Suprapubic skin (tissue), 4 donors: ENCODE measurements at regions not wholly inside any gene's neighbourhood (a gene's known extent, or its start where the extent isn't known, plus 50 kb on each side); places are given as distances from the start of the nearest gene placed in this dataset.

ENCODE experiments used
- DNase-seq, 2 donors: peaks; one replicate each; pipeline ENCODE4 v3.0.0-alpha.2; 2019; ENCODE audit warnings: low spot score in 2 of 2
- H3K27ac ChIP-seq: fragments of 200-600 bp; sonication (generic); one replicate; pipeline ENCODE4 v1.5.1; 2019
- H3K27me3 ChIP-seq: fragments of 200-600 bp; sonication (generic); one replicate; pipeline ENCODE4 v1.5.1; 2019
- H3K36me3 ChIP-seq: fragments of 200-600 bp; sonication (generic); one replicate; pipeline ENCODE4 v1.5.1; 2019
- H3K4me1 ChIP-seq: fragments of 200-600 bp; sonication (generic); one replicate; pipeline ENCODE4 v1.5.1; 2019
- H3K4me3 ChIP-seq: fragments of 200-600 bp; sonication (generic); one replicate; pipeline ENCODE4 v1.5.1; 2019; ENCODE audit warnings: mild to moderate bottlenecking
- H3K9me3 ChIP-seq: fragments of 200-600 bp; sonication (generic); one replicate; pipeline ENCODE4 v1.5.1; 2019
- EP300 ChIP-seq: sonication (generic); formaldehyde crosslinking; IDR thresholded peaks from one replicate; pipeline ENCODE4 v1.6.1; 2017; ENCODE audit warnings: antibody characterized with exemption
- POLR2A ChIP-seq, 2 donors: fragments of 450-650 bp; IDR thresholded peaks; one replicate each; pipeline ENCODE4 v1.6.1; 2017; ENCODE audit warnings: antibody characterized with exemption in 2 of 2, mild to moderate bottlenecking in 2 of 2, moderate library complexity in 2 of 2
- POLR2AphosphoS5 ChIP-seq, 3 donors: sonication (generic); formaldehyde crosslinking; IDR thresholded peaks; one replicate each; pipeline ENCODE4 v1.6.1; 2017; ENCODE audit warnings: antibody characterized with exemption in 3 of 3
- WGBS: methylation state at CpG from one replicate; pipeline ENCODE4 v1.1.5; 2018; 5-methylcytosine and 5-hydroxymethylcytosine counted together
- TF ChIP-seq, protein P1 (sequence below), 2 donors: fragments of 200-600 bp in 1 of 2; fragments of 450-650 bp in 1 of 2; sonication (generic) in 1 of 2; IDR thresholded peaks; one replicate each; pipeline ENCODE4 v1.5.1; 2016 to 2019; ENCODE audit warnings: antibody characterized with exemption in 2 of 2, mild to moderate bottlenecking in 1 of 2, moderate library complexity in 1 of 2

GRCh38 chr6:120111001-120111400, 761.4 kb upstream of the MAN1A1 start:
- WGBS = 90% methylated on average over 4 of the region's 4 CpGs
- TF ChIP-seq, protein P1, sequence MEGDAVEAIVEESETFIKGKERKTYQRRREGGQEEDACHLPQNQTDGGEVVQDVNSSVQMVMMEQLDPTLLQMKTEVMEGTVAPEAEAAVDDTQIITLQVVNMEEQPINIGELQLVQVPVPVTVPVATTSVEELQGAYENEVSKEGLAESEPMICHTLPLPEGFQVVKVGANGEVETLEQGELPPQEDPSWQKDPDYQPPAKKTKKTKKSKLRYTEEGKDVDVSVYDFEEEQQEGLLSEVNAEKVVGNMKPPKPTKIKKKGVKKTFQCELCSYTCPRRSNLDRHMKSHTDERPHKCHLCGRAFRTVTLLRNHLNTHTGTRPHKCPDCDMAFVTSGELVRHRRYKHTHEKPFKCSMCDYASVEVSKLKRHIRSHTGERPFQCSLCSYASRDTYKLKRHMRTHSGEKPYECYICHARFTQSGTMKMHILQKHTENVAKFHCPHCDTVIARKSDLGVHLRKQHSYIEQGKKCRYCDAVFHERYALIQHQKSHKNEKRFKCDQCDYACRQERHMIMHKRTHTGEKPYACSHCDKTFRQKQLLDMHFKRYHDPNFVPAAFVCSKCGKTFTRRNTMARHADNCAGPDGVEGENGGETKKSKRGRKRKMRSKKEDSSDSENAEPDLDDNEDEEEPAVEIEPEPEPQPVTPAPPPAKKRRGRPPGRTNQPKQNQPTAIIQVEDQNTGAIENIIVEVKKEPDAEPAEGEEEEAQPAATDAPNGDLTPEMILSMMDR (IDR thresholded peaks at IDR 0.05) = no peak
- TF ChIP-seq POLR2A (IDR thresholded peaks at IDR 0.05) (no peak), EP300 (no peak), POLR2AphosphoS5 (IDR thresholded peaks at IDR 0.05) (no peak)
- Histone ChIP-seq H3K9me3 (no peaks in the 10 kb centered on the region), H3K27me3 (no peaks in the 10 kb centered on the region), H3K36me3 (no peaks in the 10 kb centered on the region), H3K27ac (no peak overlapping the region), H3K4me1 (no peaks in the 10 kb centered on the region), H3K4me3 (no peak overlapping the region)
- no peak for DNase-seq

DNA sequence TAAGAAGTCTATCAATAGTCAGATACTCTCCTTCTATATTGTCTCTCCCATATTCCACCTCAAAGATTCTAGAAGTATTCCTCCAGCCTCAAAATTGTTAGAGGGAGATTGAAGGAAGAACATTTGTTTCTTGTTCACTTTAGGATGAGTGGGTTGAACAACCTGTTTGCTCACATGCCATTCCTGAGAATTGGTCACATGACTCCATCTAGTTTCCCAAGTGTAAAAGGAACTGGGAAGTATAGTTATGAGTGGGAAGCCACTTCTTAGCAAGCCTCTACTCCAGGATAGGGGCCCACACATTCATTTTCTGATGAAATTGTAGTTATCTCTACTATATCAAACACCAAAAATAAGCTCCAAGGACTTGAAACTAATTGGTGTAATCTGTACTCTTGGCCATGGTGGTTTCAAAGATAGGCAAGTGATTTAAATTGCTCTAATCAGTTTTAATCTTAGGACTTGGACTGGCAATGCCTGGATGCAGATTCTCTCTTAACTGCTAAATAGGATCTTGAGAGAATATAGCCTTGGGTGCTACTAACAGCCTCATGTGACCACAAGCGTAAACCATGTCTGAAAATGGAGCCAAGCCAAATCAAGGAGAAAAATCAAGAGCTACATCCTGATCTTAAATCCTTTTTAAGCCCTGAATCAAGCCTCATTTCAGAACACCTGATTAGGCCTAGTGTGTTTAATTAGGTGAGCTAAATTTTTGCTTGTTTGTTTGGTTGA, 758.7 kb upstream of the MAN1A1 start:
- no peak overlapping the region for H3K27ac ChIP-seq
- H3K9me3 ChIP-seq = no peaks in the 10 kb centered on the region
- H3K36me3 ChIP-seq = no peaks in the 10 kb centered on the region
- WGBS = 71% methylated on average over 1 of the region's 1 CpG
- H3K4me1 ChIP-seq = no peaks in the 10 kb centered on the region
- TF ChIP-seq POLR2AphosphoS5 (IDR thresholded peaks at IDR 0.05) (no peak), POLR2A (IDR thresholded peaks at IDR 0.05) (no peak), EP300 (no peak)
- TF ChIP-seq, protein P1 (IDR thresholded peaks at IDR 0.05) = no peak
- no peak overlapping the region for H3K4me3 ChIP-seq
- no peaks in the 10 kb centered on the region for H3K27me3 ChIP-seq
- DNase-seq = no peak

GRCh38 chr6:120103618-120104017, 754.1 kb upstream of the MAN1A1 start:
- no peak overlapping the region for H3K4me3 ChIP-seq
- H3K27me3 ChIP-seq = no peaks in the 10 kb centered on the region
- H3K36me3 ChIP-seq = no peaks in the 10 kb centered on the region
- no peak for DNase-seq
- TF ChIP-seq, protein P1 (IDR thresholded peaks at IDR 0.05) = no peak
- TF ChIP-seq POLR2AphosphoS5 (IDR thresholded peaks at IDR 0.05) (no peak), EP300 (no peak), POLR2A (IDR thresholded peaks at IDR 0.05) (no peak)
- H3K4me1 ChIP-seq = no peaks in the 10 kb centered on the region
- no peaks in the 10 kb centered on the region for H3K9me3 ChIP-seq
- H3K27ac ChIP-seq = no peak overlapping the region

GRCh38 chr6:120096696-120097260, 747.2 kb upstream of the MAN1A1 start:
- Histone ChIP-seq H3K27ac (no peak overlapping the region), H3K9me3 (no peaks in the 10 kb centered on the region), H3K36me3 (no peaks in the 10 kb centered on the region), H3K27me3 (no peaks in the 10 kb centered on the region), H3K4me1 (no peaks in the 10 kb centered on the region), H3K4me3 (no peak overlapping the region)
- DNase-seq = no peak
- TF ChIP-seq POLR2AphosphoS5 (IDR thresholded peaks at IDR 0.05) = no peak
- no peak for TF ChIP-seq EP300
- TF ChIP-seq, protein P1 (IDR thresholded peaks at IDR 0.05) = no peak
- WGBS = 87% methylated on average over 2 of the region's 2 CpGs

DNA sequence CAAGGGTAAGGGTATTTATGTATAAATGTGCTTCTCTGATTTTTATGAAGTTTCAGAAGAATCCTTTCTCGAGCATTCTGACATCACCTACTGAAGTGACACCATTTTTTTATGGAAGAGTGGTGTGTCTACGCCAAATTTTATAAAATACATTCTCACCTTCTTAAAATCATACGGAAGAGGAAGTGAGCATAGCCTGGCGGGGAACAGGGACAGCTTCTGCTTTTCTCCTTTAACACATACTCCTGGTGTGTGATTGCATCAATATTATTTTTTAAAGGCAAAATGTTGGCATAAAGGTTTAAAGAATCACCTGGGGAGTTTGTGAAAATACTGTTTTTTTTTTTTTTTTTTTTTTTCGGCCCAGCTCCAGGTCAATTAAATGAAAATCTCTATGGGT, 733.6 kb upstream of the MAN1A1 start:
- WGBS = 74% methylated on average over 5 of the region's 5 CpGs
- Histone ChIP-seq H3K27me3 (no peaks in the 10 kb centered on the region), H3K36me3 (no peaks in the 10 kb centered on the region), H3K4me3 (no peak overlapping the region), H3K9me3 (peaks cover 4% of the 10 kb centered on the region), H3K4me1 (no peaks in the 10 kb centered on the region), H3K27ac (no peak overlapping the region)
- TF ChIP-seq, protein P1 (IDR thresholded peaks at IDR 0.05) = no peak
- TF ChIP-seq EP300 = no peak
- TF ChIP-seq POLR2A (IDR thresholded peaks at IDR 0.05) = no peak
- no peak for TF ChIP-seq POLR2AphosphoS5 (IDR thresholded peaks at IDR 0.05)
- no peak for DNase-seq
